Muscle layer of colon (tissue), 2 donors: ENCODE measurements at regions not wholly inside any gene's neighbourhood (a gene's known extent, or its start where the extent isn't known, plus 50 kb on each side); places are given as distances from the start of the nearest gene placed in this dataset.
"Not testable (repeated sequence)": the region's sequence is repeated elsewhere in the genome, so short reads cannot be mapped to it uniquely, and the experiment has no call there.

Source experiments
- H3K27ac ChIP-seq: one replicate; pipeline ENCODE4 v1.7.0; 2013; ENCODE audit warnings: low read depth, mild to moderate bottlenecking, low read length, moderate library complexity
- H3K27me3 ChIP-seq, 2 donors: one replicate each; pipeline ENCODE4 v1.7.0; 2013; ENCODE audit warnings: low read length in 2 of 2, mild to moderate bottlenecking in 2 of 2; ENCODE audit not compliant: insufficient read depth in 2 of 2, control insufficient read depth in 1 of 2
- H3K36me3 ChIP-seq: one replicate; pipeline ENCODE4 v1.7.0; 2013; ENCODE audit warnings: mild to moderate bottlenecking, low read length; ENCODE audit not compliant: insufficient read depth
- H3K4me1 ChIP-seq: one replicate; pipeline ENCODE4 v1.7.0; 2013; ENCODE audit warnings: mild to moderate bottlenecking, low read length; ENCODE audit not compliant: insufficient read depth
- H3K4me3 ChIP-seq, 2 donors: one replicate each; pipeline ENCODE4 v1.7.0; 2013; ENCODE audit warnings: low read length in 2 of 2, low read depth in 1 of 2, mild to moderate bottlenecking in 1 of 2, moderate library complexity in 1 of 2
- H3K9ac ChIP-seq: one replicate; pipeline ENCODE4 v1.7.0; 2013; ENCODE audit warnings: low read length
- H3K9me3 ChIP-seq: one replicate; pipeline ENCODE4 v1.7.0; 2013; ENCODE audit warnings: mild to moderate bottlenecking, low read length
- donor health status: abdominal sarcoma.
- donor health status: Adenocarcinoma of cecum.

- Histone ChIP-seq H3K27ac (no peak overlapping the region), H3K9me3 (no peaks in the 10 kb centered on the region), H3K9ac (no peak overlapping the region), H3K4me1 (no peaks in the 10 kb centered on the region), H3K4me3 (no peak overlapping the region), H3K36me3 (no peaks in the 10 kb centered on the region), H3K27me3 (no peaks in the 10 kb centered on the region)
These were observed 145.7 kb upstream of the SULF2 start for GRCh38 chr20:47931002-47931401.

DNA sequence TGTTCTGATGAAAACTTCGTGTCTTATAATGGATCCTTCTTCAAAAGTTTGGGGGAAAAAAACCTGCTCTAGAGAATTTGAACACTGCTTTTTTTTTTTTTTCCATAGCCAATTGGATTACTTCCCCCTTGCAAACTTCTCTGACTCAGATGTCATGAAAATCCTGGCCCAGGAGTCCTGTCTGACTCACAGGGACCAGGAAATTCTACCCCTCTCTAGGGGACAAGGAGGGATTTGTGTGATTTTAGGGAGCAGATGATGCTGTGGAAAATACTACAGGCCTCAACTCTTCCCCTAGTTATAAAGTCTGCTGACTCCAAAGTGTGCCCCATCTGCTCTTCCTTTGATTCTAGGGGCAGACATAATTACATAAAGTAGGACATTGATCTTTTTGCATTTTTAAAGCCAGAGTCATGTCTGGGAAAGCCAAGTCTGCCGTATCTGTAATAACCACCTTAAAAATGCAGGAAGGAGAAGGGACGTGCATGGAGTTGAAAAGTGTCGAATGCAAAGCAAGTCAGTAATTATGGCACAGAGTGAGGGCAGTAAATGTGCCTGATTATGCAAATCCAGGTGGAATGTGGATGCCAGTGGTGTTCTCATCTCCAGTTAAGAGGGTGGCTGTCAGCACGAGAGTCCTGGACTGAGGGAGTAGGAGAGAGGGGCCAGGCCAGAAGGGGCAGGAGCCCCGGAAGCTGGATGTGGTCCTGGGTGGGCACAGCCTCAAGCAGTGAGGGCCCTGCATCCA, 144.3 kb upstream of the SULF2 start:
- H3K36me3 ChIP-seq, result no peaks in the 10 kb centered on the region
- no peak overlapping the region for H3K4me3 ChIP-seq
- H3K27me3 ChIP-seq, result no peaks in the 10 kb centered on the region
- no peak overlapping the region for H3K9ac ChIP-seq
- no peak overlapping the region for H3K27ac ChIP-seq
- H3K4me1 ChIP-seq, result no peaks in the 10 kb centered on the region
- H3K9me3 ChIP-seq, result no peaks in the 10 kb centered on the region

GRCh38 chr20:47927944-47928343, 142.7 kb upstream of the SULF2 start:
- Histone ChIP-seq H3K36me3 (no peaks in the 10 kb centered on the region), H3K4me1 (no peaks in the 10 kb centered on the region), H3K27ac (no peak overlapping the region), H3K27me3 (no peaks in the 10 kb centered on the region), H3K4me3 (no peak overlapping the region), H3K9ac (no peak overlapping the region), H3K9me3 (no peaks in the 10 kb centered on the region)

DNA sequence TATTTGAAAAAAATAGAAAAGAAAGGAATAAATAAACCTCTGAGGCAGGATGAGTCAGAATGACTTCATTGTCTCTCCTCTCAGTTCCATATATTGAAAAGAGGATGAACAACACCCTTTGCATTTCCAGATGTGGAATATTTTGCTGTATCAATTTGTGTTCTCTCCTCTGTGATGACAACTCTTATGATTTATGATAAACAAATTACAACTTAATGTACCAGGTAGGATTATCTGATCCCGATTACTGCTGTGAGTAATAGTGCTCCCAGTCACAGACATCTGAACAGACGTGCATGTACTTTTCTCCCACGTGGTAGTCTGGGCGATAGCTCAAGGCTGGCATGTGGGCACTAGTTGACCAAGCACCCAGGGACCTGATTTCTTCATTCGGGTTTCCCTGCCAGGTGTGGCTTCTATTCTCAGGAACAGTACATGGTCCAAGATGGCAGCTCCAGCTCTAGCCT, 142.1 kb upstream of the SULF2 start:
- no peaks in the 10 kb centered on the region for H3K9me3 ChIP-seq
- no peaks in the 10 kb centered on the region for H3K27me3 ChIP-seq
- no peak overlapping the region for H3K27ac ChIP-seq
- H3K4me3 ChIP-seq, result no peak overlapping the region
- H3K36me3 ChIP-seq, result no peaks in the 10 kb centered on the region
- no peaks in the 10 kb centered on the region for H3K4me1 ChIP-seq
- H3K9ac ChIP-seq, result no peak overlapping the region

DNA sequence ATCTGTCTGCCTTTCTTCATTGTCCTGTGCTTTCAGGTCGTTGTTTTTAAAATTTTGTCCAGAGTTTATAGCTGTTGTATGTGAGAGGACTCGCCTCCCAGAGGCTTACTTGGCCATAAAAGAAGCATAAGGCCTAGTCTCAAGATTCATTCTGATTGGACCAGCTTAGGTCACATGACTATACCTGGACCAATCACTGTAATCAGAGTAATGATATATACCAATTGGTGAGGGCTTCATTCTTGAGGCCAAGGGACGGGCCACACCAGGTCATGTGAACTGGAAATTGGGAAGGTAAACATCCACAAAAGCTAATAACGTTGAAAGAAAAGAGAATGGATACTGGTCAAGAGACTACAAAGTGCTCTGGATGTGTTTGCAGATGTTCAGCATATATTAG, 141.4 kb upstream of the SULF2 start:
- no peaks in the 10 kb centered on the region for H3K36me3 ChIP-seq
- no peaks in the 10 kb centered on the region for H3K9me3 ChIP-seq

GRCh38 chr20:47925593-47925992, 140.3 kb upstream of the SULF2 start:
- Histone ChIP-seq H3K4me3 (no peak overlapping the region), H3K4me1 (no peaks in the 10 kb centered on the region), H3K27ac (no peak overlapping the region), H3K9me3 (no peaks in the 10 kb centered on the region), H3K27me3 (no peaks in the 10 kb centered on the region), H3K36me3 (no peaks in the 10 kb centered on the region), H3K9ac (no peak overlapping the region)

More for the DNA sequence above, 141.4 kb upstream of the SULF2 start:
- Histone ChIP-seq H3K4me1 (no peaks in the 10 kb centered on the region), H3K27me3 (no peaks in the 10 kb centered on the region), H3K4me3 (no peak overlapping the region), H3K9ac (no peak overlapping the region), H3K27ac (no peak overlapping the region)

DNA sequence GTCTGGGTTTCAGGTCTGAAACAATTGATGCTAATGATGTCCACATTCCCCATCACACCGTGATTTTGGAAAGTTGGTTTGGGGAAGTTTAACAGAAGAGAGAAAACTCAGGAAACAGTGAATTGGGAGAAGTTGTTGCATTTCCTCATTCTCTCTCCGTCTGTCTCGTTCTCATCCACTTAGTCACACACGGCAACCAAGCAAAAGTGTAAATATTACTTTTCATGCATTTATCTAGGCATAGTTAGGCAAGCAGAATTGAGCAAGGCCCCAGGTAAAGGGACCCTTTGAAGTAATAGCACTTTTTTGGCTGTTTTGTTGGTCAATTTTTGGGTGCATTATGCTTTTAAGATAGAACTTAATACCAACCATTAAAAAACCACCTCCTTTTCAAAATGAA, 137.0 kb upstream of the SULF2 start:
- Histone ChIP-seq H3K9ac (no peak overlapping the region), H3K4me1 (no peaks in the 10 kb centered on the region), H3K4me3 (no peak overlapping the region), H3K27me3 (no peaks in the 10 kb centered on the region), H3K36me3 (no peaks in the 10 kb centered on the region), H3K27ac (no peak overlapping the region), H3K9me3 (no peaks in the 10 kb centered on the region)

- not testable (repeated sequence) for H3K9me3 ChIP-seq, H3K27me3 ChIP-seq, H3K4me3 ChIP-seq, H3K36me3 ChIP-seq, H3K27ac ChIP-seq, H3K4me1 ChIP-seq, H3K9ac ChIP-seq
These were observed 136.5 kb upstream of the SULF2 start for GRCh38 chr20:47921829-47922228.

GRCh38 chr20:47921408-47921807, 136.1 kb upstream of the SULF2 start:
- no peaks in the 10 kb centered on the region for H3K4me1 ChIP-seq
- H3K4me3 ChIP-seq, result no peak overlapping the region
- no peak overlapping the region for H3K27ac ChIP-seq
- H3K27me3 ChIP-seq, result no peaks in the 10 kb centered on the region
- H3K9ac ChIP-seq, result no peak overlapping the region
- H3K9me3 ChIP-seq, result no peaks in the 10 kb centered on the region
- H3K36me3 ChIP-seq, result no peaks in the 10 kb centered on the region

GRCh38 chr20:47917549-47918070, 132.3 kb upstream of the SULF2 start:
- H3K9me3 ChIP-seq, result no peaks in the 10 kb centered on the region
- H3K27ac ChIP-seq, result no peak overlapping the region
- H3K4me1 ChIP-seq, result no peaks in the 10 kb centered on the region
- no peak overlapping the region for H3K4me3 ChIP-seq
- no peaks in the 10 kb centered on the region for H3K36me3 ChIP-seq
- H3K9ac ChIP-seq, result no peak overlapping the region
- no peaks in the 10 kb centered on the region for H3K27me3 ChIP-seq

GRCh38 chr20:47915495-47915894, 130.2 kb upstream of the SULF2 start:
- Histone ChIP-seq H3K9me3 (no peaks in the 10 kb centered on the region), H3K4me3 (no peak overlapping the region), H3K27me3 (no peaks in the 10 kb centered on the region), H3K9ac (no peak overlapping the region), H3K27ac (no peak overlapping the region), H3K4me1 (no peaks in the 10 kb centered on the region), H3K36me3 (no peaks in the 10 kb centered on the region)

DNA sequence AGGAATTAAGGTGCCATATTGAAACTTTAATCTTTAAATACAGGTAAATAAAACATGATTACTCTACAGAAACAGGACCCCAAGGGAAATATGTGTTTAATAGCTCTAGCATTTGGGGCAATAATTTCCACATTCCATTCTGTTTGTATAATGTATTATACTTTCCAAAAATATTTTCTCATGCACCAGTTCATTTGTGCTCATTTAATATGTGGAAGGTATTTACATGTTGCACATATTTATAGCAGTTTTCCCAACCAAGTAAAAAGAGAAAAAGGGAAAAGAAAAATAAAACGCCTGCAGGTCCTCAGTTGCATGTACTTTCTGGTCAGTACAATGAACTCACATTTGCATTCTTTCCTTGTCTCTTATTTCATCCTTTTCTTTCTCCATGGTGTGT, 129.5 kb upstream of the SULF2 start:
- Histone ChIP-seq H3K4me3 (no peak overlapping the region), H3K27ac (no peak overlapping the region), H3K9ac (no peak overlapping the region), H3K9me3 (no peaks in the 10 kb centered on the region), H3K4me1 (no peaks in the 10 kb centered on the region), H3K36me3 (no peaks in the 10 kb centered on the region), H3K27me3 (no peaks in the 10 kb centered on the region)
